ENCODE measurements at regions not wholly inside any gene's neighbourhood (a gene's known extent, or its start where the extent isn't known, plus 50 kb on each side); places are given as distances from the start of the nearest gene placed in this dataset.

GRCh38 chr14:39615352-39615751, 183.1 kb upstream of the FBXO33 start:
- Histone ChIP-seq H3K27me3 (no peaks in the 10 kb centered on the region), H3K4me3 (no peak overlapping the region), H3K36me3 (no peaks in the 10 kb centered on the region), H3K4me1 (no peaks in the 10 kb centered on the region), H3K27ac (no peak overlapping the region), H3K9me3 (no peaks in the 10 kb centered on the region)
- no peak for TF ChIP-seq POLR2AphosphoS5 (IDR thresholded peaks at IDR 0.05; ENCODE audit: insufficient read depth in 1 of 2, low read depth in 1 of 2)
- no peak for TF ChIP-seq POLR2A (IDR thresholded peaks at IDR 0.05)
- TF ChIP-seq CTCF (IDR thresholded peaks at IDR 0.05) = no peak
- intact Hi-C loops (cut with DNase I) = no loop called here
- DNase-seq (ENCODE audit: extremely low spot score in 2 of 2) = no peak

- intact Hi-C loops (cut with DNase I) = no loop called here
- H3K27ac ChIP-seq = no peak overlapping the region
- H3K4me1 ChIP-seq = no peaks in the 10 kb centered on the region
- H3K4me3 ChIP-seq = no peak overlapping the region
- no peak for DNase-seq (ENCODE audit: extremely low spot score in 2 of 2)
- no peaks in the 10 kb centered on the region for H3K9me3 ChIP-seq
- no peaks in the 10 kb centered on the region for H3K36me3 ChIP-seq
- no peaks in the 10 kb centered on the region for H3K27me3 ChIP-seq
- TF ChIP-seq POLR2A (IDR thresholded peaks at IDR 0.05) (no peak), POLR2AphosphoS5 (IDR thresholded peaks at IDR 0.05; ENCODE audit: insufficient read depth in 1 of 2, low read depth in 1 of 2) (no peak), CTCF (IDR thresholded peaks at IDR 0.05) (no peak)
These were observed 182.2 kb upstream of the FBXO33 start for GRCh38 chr14:39614297-39614923.

GRCh38 chr14:39609119-39609518, 176.9 kb upstream of the FBXO33 start:
- intact Hi-C loops (cut with DNase I) = no loop called here

GRCh38 chr14:39607978-39608377, 175.7 kb upstream of the FBXO33 start:
- no peaks in the 10 kb centered on the region for H3K27me3 ChIP-seq
- no peaks in the 10 kb centered on the region for H3K4me1 ChIP-seq
- no peak overlapping the region for H3K27ac ChIP-seq
- intact Hi-C loops (cut with DNase I) = no loop called here
- TF ChIP-seq CTCF (IDR thresholded peaks at IDR 0.05) (no peak), POLR2AphosphoS5 (IDR thresholded peaks at IDR 0.05; ENCODE audit: insufficient read depth in 1 of 2, low read depth in 1 of 2) (no peak), POLR2A (IDR thresholded peaks at IDR 0.05) (no peak)
- H3K4me3 ChIP-seq = no peak overlapping the region
- no peaks in the 10 kb centered on the region for H3K36me3 ChIP-seq
- H3K9me3 ChIP-seq = no peaks in the 10 kb centered on the region
- DNase-seq (ENCODE audit: extremely low spot score in 2 of 2) = no peak

More at GRCh38 chr14:39609119-39609518, 176.9 kb upstream of the FBXO33 start:
- TF ChIP-seq POLR2AphosphoS5 (IDR thresholded peaks at IDR 0.05; ENCODE audit: insufficient read depth in 1 of 2, low read depth in 1 of 2) = no peak
- TF ChIP-seq POLR2A (IDR thresholded peaks at IDR 0.05) = no peak
- no peak for TF ChIP-seq CTCF (IDR thresholded peaks at IDR 0.05)
- Histone ChIP-seq H3K4me3 (no peak overlapping the region), H3K4me1 (no peaks in the 10 kb centered on the region), H3K27ac (no peak overlapping the region), H3K27me3 (no peaks in the 10 kb centered on the region), H3K9me3 (no peaks in the 10 kb centered on the region), H3K36me3 (no peaks in the 10 kb centered on the region)
- no peak for DNase-seq (ENCODE audit: extremely low spot score in 2 of 2)

- intact Hi-C loops (cut with DNase I) = no loop called here
- Histone ChIP-seq H3K27me3 (no peaks in the 10 kb centered on the region), H3K36me3 (no peaks in the 10 kb centered on the region), H3K9me3 (no peaks in the 10 kb centered on the region), H3K4me1 (no peaks in the 10 kb centered on the region), H3K27ac (no peak overlapping the region), H3K4me3 (no peak overlapping the region)
- DNase-seq (ENCODE audit: extremely low spot score in 2 of 2) = no peak
- TF ChIP-seq POLR2A (IDR thresholded peaks at IDR 0.05) (no peak), CTCF (IDR thresholded peaks at IDR 0.05) (no peak), POLR2AphosphoS5 (IDR thresholded peaks at IDR 0.05; ENCODE audit: insufficient read depth in 1 of 2, low read depth in 1 of 2) (no peak)
These were observed 171.7 kb upstream of the FBXO33 start for GRCh38 chr14:39603942-39604341.
